Endothelial cell of umbilical vein (primary cell): ENCODE measurements at regions not wholly inside any gene's neighbourhood (a gene's known extent, or its start where the extent isn't known, plus 50 kb on each side); places are given as distances from the start of the nearest gene placed in this dataset.

ENCODE experiments used
- CTCF ChIP-seq, 2 donors: IDR thresholded peaks; 1 replicate in 1 of 2; 2 replicates in 1 of 2; pipeline ENCODE4 v1.5.1; 2011; ENCODE audit warnings: low read length in 2 of 2, mild to moderate bottlenecking in 2 of 2, moderate library complexity in 2 of 2, control low read depth in 1 of 2, inconsistent platforms in 1 of 2, low read depth in 1 of 2; ENCODE audit not compliant: insufficient read depth in 1 of 2; ENCODE audit errors: extremely low read depth in 1 of 2
- EZH2 ChIP-seq: IDR thresholded peaks from 2 replicates; pipeline ENCODE4 v1.6.1; 2012; ENCODE audit warnings: borderline replicate concordance, low read depth, mild to moderate bottlenecking, moderate library complexity, low read length, inconsistent platforms; ENCODE audit not compliant: severe bottlenecking
- FOS ChIP-seq: IDR thresholded peaks from 2 replicates; pipeline ENCODE4 v1.6.1; 2011; ENCODE audit warnings: mild to moderate bottlenecking, low read length, moderate library complexity, borderline replicate concordance; ENCODE audit not compliant: insufficient read depth
- JUN ChIP-seq: IDR thresholded peaks from 2 replicates; pipeline ENCODE4 v1.6.1; 2011; ENCODE audit warnings: borderline replicate concordance, low read depth; ENCODE audit not compliant: insufficient read length, insufficient read depth
- MYC ChIP-seq: IDR thresholded peaks from one replicate; pipeline ENCODE4 v1.6.1; 2011; ENCODE audit warnings: mild to moderate bottlenecking, low read depth, low read length
- POLR2A ChIP-seq: IDR thresholded peaks from 2 replicates; pipeline ENCODE4 v1.6.1; 2012; ENCODE audit warnings: low read depth, mild to moderate bottlenecking, control low read depth, low read length
- POLR2AphosphoS5 ChIP-seq: IDR thresholded peaks from 2 replicates; pipeline ENCODE4 v1.6.1; 2012; ENCODE audit warnings: low read depth, mild to moderate bottlenecking, control low read depth, low read length, moderate library complexity; ENCODE audit not compliant: insufficient read depth

GRCh38 chr6:79384845-79385244, 150.4 kb upstream of the HMGN3 start:
- TF ChIP-seq POLR2A (no peak), CTCF (IDR thresholded peaks at IDR 0.05; ENCODE audit: extremely low read depth in 1 of 2, insufficient read depth in 1 of 2, low read depth in 1 of 2, low read length in 2 of 2) (no peak), POLR2AphosphoS5 (no peak), MYC (no peak), FOS (no peak), JUN (no peak), EZH2 (no peak)
